BJ (cell line): ENCODE measurements at regions not wholly inside any gene's neighbourhood (a gene's known extent, or its start where the extent isn't known, plus 50 kb on each side); places are given as distances from the start of the nearest gene placed in this dataset.

ENCODE experiments used
- CTCF ChIA-PET: fragments of 350-600 bp; formaldehyde crosslinking; extraction: SDS; loops from one replicate; lab custom pipeline; 2021; ENCODE audit warnings: antibody characterized with exemption, inconsistent platforms; lab: Yijun Ruan, JAX
- POLR2A ChIA-PET: fragments of 300-600 bp; sonication (Branson Sonifier 250); formaldehyde crosslinking; extraction: SDS; loops from one replicate; lab custom pipeline; 2021; ENCODE audit warnings: antibody characterized with exemption; lab: Charles Lee
- DNase-seq: peaks from one replicate; pipeline ENCODE4 v3.0.0-alpha.2; 2011; ENCODE audit warnings: low read depth
- H3K27me3 ChIP-seq: 2 replicates; pipeline ENCODE4 v1.6.0; 2011; ENCODE audit warnings: low read length; ENCODE audit not compliant: control insufficient read depth, insufficient read depth
- H3K36me3 ChIP-seq: 2 replicates; pipeline ENCODE4 v1.5.1; 2011; ENCODE audit warnings: low read length; ENCODE audit not compliant: control insufficient read depth, insufficient read depth
- H3K4me3 ChIP-seq: 2 replicates; pipeline ENCODE4 v1.5.1; 2011; ENCODE audit warnings: low read depth, mild to moderate bottlenecking, control low read depth, low read length
- TF ChIP-seq, protein P1 (sequence below): IDR thresholded peaks from 2 replicates; pipeline ENCODE4 v1.5.1; 2011; ENCODE audit warnings: low read depth, mild to moderate bottlenecking, control low read depth, inconsistent platforms, low read length, moderate library complexity; ENCODE audit not compliant: insufficient read depth

DNA sequence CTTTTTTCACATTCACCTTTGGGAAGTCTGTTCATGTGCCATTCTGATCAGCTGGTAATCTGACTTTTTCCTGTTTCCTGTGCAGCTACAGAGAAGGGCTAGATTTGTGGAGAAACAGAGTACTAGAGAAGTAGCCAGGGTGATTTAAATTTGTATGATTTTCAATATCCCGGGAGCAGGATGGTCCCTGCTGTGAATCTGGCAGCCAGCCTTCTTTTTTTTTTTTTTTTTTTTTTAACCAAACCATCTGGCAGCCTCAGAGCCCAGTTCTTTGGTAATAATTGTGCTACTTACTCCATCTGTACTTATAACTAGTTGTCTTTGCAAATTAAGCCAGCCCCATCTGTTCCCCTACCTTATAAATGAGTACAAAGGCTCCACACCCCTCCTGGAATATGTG lies 248.6 kb upstream of the DEPDC1 start:
- H3K4me3 ChIP-seq = no peak overlapping the region
- POLR2A ChIA-PET = no interaction called here
- no peak for DNase-seq
- CTCF ChIA-PET = no interaction called here
- TF ChIP-seq, protein P1, sequence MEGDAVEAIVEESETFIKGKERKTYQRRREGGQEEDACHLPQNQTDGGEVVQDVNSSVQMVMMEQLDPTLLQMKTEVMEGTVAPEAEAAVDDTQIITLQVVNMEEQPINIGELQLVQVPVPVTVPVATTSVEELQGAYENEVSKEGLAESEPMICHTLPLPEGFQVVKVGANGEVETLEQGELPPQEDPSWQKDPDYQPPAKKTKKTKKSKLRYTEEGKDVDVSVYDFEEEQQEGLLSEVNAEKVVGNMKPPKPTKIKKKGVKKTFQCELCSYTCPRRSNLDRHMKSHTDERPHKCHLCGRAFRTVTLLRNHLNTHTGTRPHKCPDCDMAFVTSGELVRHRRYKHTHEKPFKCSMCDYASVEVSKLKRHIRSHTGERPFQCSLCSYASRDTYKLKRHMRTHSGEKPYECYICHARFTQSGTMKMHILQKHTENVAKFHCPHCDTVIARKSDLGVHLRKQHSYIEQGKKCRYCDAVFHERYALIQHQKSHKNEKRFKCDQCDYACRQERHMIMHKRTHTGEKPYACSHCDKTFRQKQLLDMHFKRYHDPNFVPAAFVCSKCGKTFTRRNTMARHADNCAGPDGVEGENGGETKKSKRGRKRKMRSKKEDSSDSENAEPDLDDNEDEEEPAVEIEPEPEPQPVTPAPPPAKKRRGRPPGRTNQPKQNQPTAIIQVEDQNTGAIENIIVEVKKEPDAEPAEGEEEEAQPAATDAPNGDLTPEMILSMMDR = no peak
- no peaks in the 10 kb centered on the region for H3K36me3 ChIP-seq
- H3K27me3 ChIP-seq = no peaks in the 10 kb centered on the region

DNA sequence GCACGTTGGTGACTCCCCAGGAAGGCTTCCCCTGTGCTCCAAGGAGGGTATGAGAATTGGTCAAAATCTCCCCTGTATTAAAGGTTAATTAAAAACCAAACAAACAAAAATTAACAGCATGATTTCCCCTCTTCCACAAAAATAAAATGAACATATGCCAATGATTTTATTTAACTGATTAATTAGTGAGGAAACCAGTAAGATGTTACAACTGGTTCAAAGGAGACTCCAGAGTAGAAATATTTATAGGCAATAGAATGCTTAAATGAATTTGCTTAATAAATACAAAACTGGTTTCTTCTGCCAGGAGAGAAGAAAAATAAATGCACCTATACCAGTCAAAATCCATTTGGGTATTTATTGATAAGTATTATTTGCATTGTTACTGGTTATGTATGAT lies 249.5 kb upstream of the DEPDC1 start:
- Histone ChIP-seq H3K27me3 (no peaks in the 10 kb centered on the region), H3K4me3 (no peak overlapping the region), H3K36me3 (no peaks in the 10 kb centered on the region)
- DNase-seq = no peak
- POLR2A ChIA-PET = no interaction called here
- TF ChIP-seq, protein P1 = no peak
- CTCF ChIA-PET = no interaction called here

GRCh38 chr1:68751723-68752122 lies 254.8 kb upstream of the DEPDC1 start:
- no peaks in the 10 kb centered on the region for H3K27me3 ChIP-seq
- DNase-seq = no peak
- ChIA-PET CTCF (no interaction called here), POLR2A (no interaction called here)
- no peaks in the 10 kb centered on the region for H3K36me3 ChIP-seq
- H3K4me3 ChIP-seq = no peak overlapping the region
- TF ChIP-seq, protein P1 = no peak

DNA sequence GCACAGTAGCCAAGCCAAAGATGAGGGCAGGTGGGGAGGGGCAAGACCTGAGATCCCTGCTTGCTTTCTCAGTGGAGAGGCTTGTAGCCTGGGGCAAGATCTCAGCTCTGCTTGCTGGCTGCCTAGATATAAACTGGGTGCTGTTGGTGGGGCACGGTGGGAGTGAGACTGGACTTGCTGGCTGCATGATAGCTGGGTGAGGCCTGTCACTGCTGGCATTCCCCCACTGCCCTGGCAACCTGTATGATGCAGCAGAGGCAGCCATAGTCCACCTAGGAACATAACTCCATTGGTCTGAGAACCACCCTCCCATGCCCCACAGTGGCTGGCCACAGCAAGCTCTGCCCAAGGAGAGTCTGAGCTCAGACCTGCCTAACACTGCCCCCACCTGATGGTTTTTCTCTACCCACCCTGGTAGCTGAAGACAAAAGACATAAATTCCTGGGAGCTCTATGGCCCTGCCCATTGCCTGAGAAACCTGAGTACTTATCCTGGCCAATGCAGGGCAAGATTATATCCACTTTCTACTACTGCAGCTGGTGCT lies 261.9 kb upstream of the DEPDC1 start:
- no peak overlapping the region for H3K4me3 ChIP-seq
- TF ChIP-seq, protein P1 = no peak
- POLR2A ChIA-PET = no interaction called here
- no peaks in the 10 kb centered on the region for H3K36me3 ChIP-seq
- DNase-seq = no peak
- CTCF ChIA-PET = no interaction called here
- no peaks in the 10 kb centered on the region for H3K27me3 ChIP-seq

DNA sequence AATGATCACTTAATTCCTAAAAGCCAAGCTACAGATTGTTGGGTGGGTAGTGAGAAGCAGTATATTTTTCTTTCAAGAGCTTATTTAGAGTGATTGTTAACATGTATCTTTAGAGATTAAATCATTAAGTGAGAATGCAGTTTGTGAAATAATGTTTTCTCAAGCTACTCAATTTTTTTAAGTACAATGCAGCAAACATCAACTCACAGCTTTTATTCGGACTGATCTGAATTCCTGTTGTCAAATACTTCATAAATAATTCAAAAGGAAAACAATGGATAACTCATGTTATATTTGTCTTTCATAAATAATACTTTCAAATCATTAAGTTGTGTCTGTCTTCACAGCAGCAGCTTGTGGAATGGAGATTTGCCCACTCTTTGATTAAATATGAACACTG lies 271.1 kb upstream of the DEPDC1 start:
- no peaks in the 10 kb centered on the region for H3K27me3 ChIP-seq
- no peaks in the 10 kb centered on the region for H3K36me3 ChIP-seq
- POLR2A ChIA-PET = no interaction called here
- H3K4me3 ChIP-seq = no peak overlapping the region
- DNase-seq = no peak
- TF ChIP-seq, protein P1 = no peak
- CTCF ChIA-PET = no interaction called here
